CD4-positive, alpha-beta memory T cell (primary cell): ENCODE measurements at regions not wholly inside any gene's neighbourhood (a gene's known extent, or its start where the extent isn't known, plus 50 kb on each side); places are given as distances from the start of the nearest gene placed in this dataset.

Source experiments
- CTCF ChIA-PET: fragments of 350-600 bp; sonication (Branson Sonifier 250); formaldehyde crosslinking; loops from one replicate; lab custom pipeline; 2021; ENCODE audit warnings: inconsistent platforms; ENCODE audit not compliant: partially characterized antibody; lab: Charles Lee
- POLR2A ChIA-PET: fragments of 350-600 bp; sonication (Branson Sonifier 250); formaldehyde crosslinking; loops from one replicate; lab custom pipeline; 2021; ENCODE audit not compliant: partially characterized antibody; lab: Charles Lee
- DNase-seq, 5 donors: peaks; one replicate each; pipeline versions ENCODE4 v3.0.0 to v3.0.0-alpha.2; 2020 to 2022; ENCODE audit warnings: mixed read lengths in 1 of 5
- H3K27ac ChIP-seq: one replicate; pipeline ENCODE4 v1.7.0; 2013; ENCODE audit warnings: low read depth, low read length
- H3K27me3 ChIP-seq: 2 replicates; pipeline ENCODE4 v1.7.0; 2013; ENCODE audit warnings: mild to moderate bottlenecking, low read length, moderate library complexity; ENCODE audit not compliant: insufficient read depth
- H3K36me3 ChIP-seq: 2 replicates; pipeline ENCODE4 v1.7.0; 2013; ENCODE audit warnings: mild to moderate bottlenecking, low read length, moderate library complexity; ENCODE audit not compliant: insufficient read depth
- H3K4me1 ChIP-seq: 2 replicates; pipeline ENCODE4 v1.7.0; 2013; ENCODE audit warnings: mild to moderate bottlenecking, low read length, moderate library complexity; ENCODE audit not compliant: insufficient read depth
- H3K4me3 ChIP-seq, 2 donors: one replicate each; pipeline ENCODE4 v1.7.0; 2013; ENCODE audit warnings: low read length in 2 of 2, mild to moderate bottlenecking in 1 of 2
- H3K9me3 ChIP-seq, 2 donors: one replicate each; pipeline ENCODE4 v1.7.0; 2013; ENCODE audit warnings: low read length in 2 of 2, control low read depth in 1 of 2; ENCODE audit not compliant: control insufficient read depth in 1 of 2
- H3K27ac Mint-ChIP-seq, 7 donors: one replicate each; pipeline ENCODE4 v1.8.0; 2020 to 2021; ENCODE audit warnings: mixed read lengths in 7 of 7, mild to moderate bottlenecking in 6 of 7, inconsistent platforms in 3 of 7, moderate library complexity in 3 of 7
- H3K27me3 Mint-ChIP-seq, 2 donors: one replicate each; pipeline ENCODE4 v1.8.0; 2020 to 2021; ENCODE audit warnings: mixed read lengths in 2 of 2
- H3K36me3 Mint-ChIP-seq, 2 donors: one replicate each; pipeline ENCODE4 v1.8.0; 2020 to 2021; ENCODE audit warnings: mixed read lengths in 2 of 2, inconsistent platforms in 1 of 2, mild to moderate bottlenecking in 1 of 2
- H3K4me1 Mint-ChIP-seq, 4 donors: one replicate each; pipeline ENCODE4 v1.8.0; 2020 to 2021; ENCODE audit warnings: mixed read lengths in 4 of 4, mild to moderate bottlenecking in 1 of 4
- H3K4me3 Mint-ChIP-seq, 8 donors: one replicate each; pipeline ENCODE4 v1.8.0; 2020 to 2021; ENCODE audit warnings: mixed read lengths in 8 of 8, mild to moderate bottlenecking in 7 of 8, moderate library complexity in 6 of 8, inconsistent platforms in 3 of 8
- H3K9me3 Mint-ChIP-seq, 8 donors: one replicate each; pipeline ENCODE4 v1.8.0; 2020 to 2021; ENCODE audit warnings: mixed read lengths in 8 of 8, mild to moderate bottlenecking in 5 of 8, inconsistent platforms in 3 of 8, moderate library complexity in 1 of 8
- intact Hi-C: fragments of 100-400 bp; cut with micrococcal nuclease; formaldehyde crosslinking; loops from one replicate; pipeline ENCODE4 v1.15.1; 2023

- H3K4me1 Mint-ChIP-seq: peaks cover 0 to 1% (median 0%) of the 10 kb centered on the region in 4 donors
- Histone ChIP-seq H3K27ac (no peak overlapping the region), H3K9me3 (no peaks in the 10 kb centered on the region), H3K36me3 (no peaks in the 10 kb centered on the region), H3K4me1 (no peaks in the 10 kb centered on the region), H3K4me3 (no peak overlapping the region), H3K27me3 (no peaks in the 10 kb centered on the region)
- ChIA-PET CTCF (interaction anchor here (1.0 kb wide), 1 partner anchor 15 kb away, joined by 3 read pairs; no protein-coding TSS in a partner anchor), POLR2A (no interaction called here)
- no peak overlapping the region for H3K4me3 Mint-ChIP-seq
- H3K36me3 Mint-ChIP-seq: peaks cover 1 to 8% of the 10 kb centered on the region in 2 donors
- DNase-seq: no peak
- H3K9me3 Mint-ChIP-seq: peaks cover 0 to 28% (median 18%) of the 10 kb centered on the region in 8 donors
- intact Hi-C loops: no loop called here
- H3K27ac Mint-ChIP-seq: no peak overlapping the region
- peaks cover 7 to 17% of the 10 kb centered on the region in 2 donors for H3K27me3 Mint-ChIP-seq
Measured at GRCh38 chr5:135205632-135206349, 171.8 kb upstream of the PITX1 start.

GRCh38 chr5:135204151-135204600 is 170.1 kb upstream of the PITX1 start:
- intact Hi-C loops: no loop called here
- Mint-ChIP-seq H3K4me1 (peaks cover 0 to 1% (median 0%) of the 10 kb centered on the region in 4 donors), H3K9me3 (peaks cover 0 to 28% (median 18%) of the 10 kb centered on the region in 8 donors)

DNA sequence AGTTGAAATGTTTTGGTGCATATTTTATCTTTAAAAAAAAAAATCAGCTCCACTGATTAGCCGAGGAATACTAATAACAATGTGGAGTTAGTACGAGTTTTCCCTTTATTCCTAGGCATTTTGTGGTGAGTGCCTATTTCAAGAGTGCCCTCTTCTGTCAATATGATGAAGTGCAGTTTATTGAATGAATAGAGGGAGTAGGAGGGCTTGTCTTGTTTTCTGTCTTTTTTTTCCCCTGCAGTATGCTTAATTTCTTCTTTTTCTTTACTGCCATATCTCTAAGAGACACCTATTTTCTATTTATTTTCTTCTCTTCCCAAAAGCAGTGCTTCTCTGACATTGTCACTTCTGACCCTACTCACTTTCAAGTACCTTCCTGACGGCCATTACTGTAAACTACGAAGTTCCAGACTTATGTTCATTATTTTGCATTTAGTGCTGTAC is 169.6 kb upstream of the PITX1 start:
- no peaks in the 10 kb centered on the region for H3K4me1 ChIP-seq
- H3K36me3 Mint-ChIP-seq: peaks cover 1 to 8% of the 10 kb centered on the region in 2 donors
- ChIA-PET CTCF (no interaction called here), POLR2A (no interaction called here)
- no peak overlapping the region for H3K27ac Mint-ChIP-seq
- no peak overlapping the region for H3K27ac ChIP-seq
- no peaks in the 10 kb centered on the region for H3K27me3 ChIP-seq
- no peak overlapping the region for H3K4me3 ChIP-seq
- H3K4me3 Mint-ChIP-seq: no peak overlapping the region
- H3K9me3 Mint-ChIP-seq: peaks cover 0 to 28% (median 18%) of the 10 kb centered on the region in 8 donors
- peaks cover 12 to 16% of the 10 kb centered on the region in 2 donors for H3K27me3 Mint-ChIP-seq
- DNase-seq: no peak
- no peaks in the 10 kb centered on the region for H3K9me3 ChIP-seq
- intact Hi-C loops: no loop called here
- no peaks in the 10 kb centered on the region for H3K36me3 ChIP-seq
- H3K4me1 Mint-ChIP-seq: no peaks in the 10 kb centered on the region

More at GRCh38 chr5:135204151-135204600, 170.1 kb upstream of the PITX1 start:
- Mint-ChIP-seq H3K27me3 (peaks cover 12 to 17% of the 10 kb centered on the region in 2 donors), H3K36me3 (peaks cover 1 to 8% of the 10 kb centered on the region in 2 donors), H3K27ac (no peak overlapping the region), H3K4me3 (no peak overlapping the region)
- no peak for DNase-seq
- Histone ChIP-seq H3K36me3 (no peaks in the 10 kb centered on the region), H3K27me3 (no peaks in the 10 kb centered on the region), H3K27ac (no peak overlapping the region), H3K4me1 (no peaks in the 10 kb centered on the region), H3K4me3 (no peak overlapping the region), H3K9me3 (no peaks in the 10 kb centered on the region)
- POLR2A ChIA-PET: no interaction called here
- CTCF ChIA-PET: no interaction called here

DNA sequence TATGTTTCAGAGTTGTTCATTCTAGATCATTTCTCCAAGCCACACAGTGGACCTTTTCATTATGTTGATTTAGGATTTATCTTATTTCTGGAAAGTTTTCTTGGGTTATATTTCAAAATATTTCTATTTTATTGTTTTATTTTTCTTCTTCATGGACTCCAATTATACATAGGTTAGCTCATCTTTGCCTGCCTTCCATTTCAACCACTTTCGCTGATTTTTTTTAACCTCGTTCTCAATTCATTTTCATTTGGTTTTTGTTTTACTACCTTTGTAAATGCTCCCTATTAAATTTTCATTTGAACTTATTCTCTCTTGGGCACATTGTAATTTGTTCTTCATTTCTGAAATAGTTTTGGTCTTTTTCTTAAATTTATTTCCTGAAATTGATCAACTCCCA is 169.0 kb upstream of the PITX1 start:
- H3K27ac ChIP-seq: no peak overlapping the region
- DNase-seq: no peak
- H3K36me3 ChIP-seq: no peaks in the 10 kb centered on the region
- Mint-ChIP-seq H3K4me3 (no peak overlapping the region), H3K27me3 (peaks cover 12% of the 10 kb centered on the region in 2 donors), H3K36me3 (peaks cover 1 to 8% of the 10 kb centered on the region in 2 donors), H3K27ac (no peak overlapping the region), H3K9me3 (peaks cover 0 to 28% (median 18%) of the 10 kb centered on the region in 8 donors), H3K4me1 (no peaks in the 10 kb centered on the region)
- no peaks in the 10 kb centered on the region for H3K27me3 ChIP-seq
- H3K4me1 ChIP-seq: no peaks in the 10 kb centered on the region
- no peak overlapping the region for H3K4me3 ChIP-seq
- no peaks in the 10 kb centered on the region for H3K9me3 ChIP-seq
- ChIA-PET POLR2A (no interaction called here), CTCF (no interaction called here)
- intact Hi-C loops: no loop called here

DNA sequence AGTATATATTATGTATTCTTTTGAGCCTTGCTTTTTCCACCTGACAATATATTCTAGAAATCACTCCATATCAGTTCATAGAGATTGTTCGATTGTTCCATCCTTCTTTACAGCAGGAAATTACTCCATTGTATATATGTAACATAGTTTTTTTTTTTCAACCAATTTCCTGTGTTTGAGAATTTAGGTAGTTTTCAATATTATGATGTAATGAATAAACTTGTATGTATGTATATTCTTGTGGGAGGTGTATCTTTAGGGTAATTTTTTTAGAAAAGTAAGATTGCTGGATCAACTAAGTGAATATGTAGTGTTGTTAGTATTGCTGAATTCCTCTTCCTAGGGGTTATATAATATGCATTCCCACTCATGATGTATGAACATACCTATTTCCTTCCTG is 165.9 kb upstream of the PITX1 start:
- intact Hi-C loops: no loop called here
- no peak for DNase-seq
- Histone ChIP-seq H3K36me3 (no peaks in the 10 kb centered on the region), H3K27me3 (no peaks in the 10 kb centered on the region), H3K27ac (no peak overlapping the region), H3K4me3 (no peak overlapping the region), H3K9me3 (no peaks in the 10 kb centered on the region), H3K4me1 (no peaks in the 10 kb centered on the region)
- Mint-ChIP-seq H3K4me3 (no peak overlapping the region), H3K27me3 (peaks cover 12 to 20% of the 10 kb centered on the region in 2 donors), H3K4me1 (no peaks in the 10 kb centered on the region), H3K27ac (no peak overlapping the region), H3K9me3 (peaks cover 0 to 28% (median 19%) of the 10 kb centered on the region in 8 donors), H3K36me3 (peaks cover 1 to 12% of the 10 kb centered on the region in 2 donors)
- ChIA-PET CTCF (no interaction called here), POLR2A (no interaction called here)

GRCh38 chr5:135196483-135196882 is 162.5 kb upstream of the PITX1 start:
- H3K9me3 Mint-ChIP-seq: peaks cover 0 to 2% (median 0%) of the 10 kb centered on the region in 8 donors
- no peaks in the 10 kb centered on the region for H3K4me1 Mint-ChIP-seq
- no peaks in the 10 kb centered on the region for H3K9me3 ChIP-seq
- no peaks in the 10 kb centered on the region for H3K27me3 ChIP-seq
- H3K4me3 ChIP-seq: no peak overlapping the region
- no peak overlapping the region for H3K27ac ChIP-seq
- peaks cover 0 to 3% of the 10 kb centered on the region in 2 donors for H3K36me3 Mint-ChIP-seq
- CTCF ChIA-PET: no interaction called here
- intact Hi-C loops: no loop called here
- no peak overlapping the region for H3K4me3 Mint-ChIP-seq
- H3K36me3 ChIP-seq: no peaks in the 10 kb centered on the region
- H3K27ac Mint-ChIP-seq: no peak overlapping the region
- DNase-seq: no peak
- POLR2A ChIA-PET: no interaction called here
- H3K27me3 Mint-ChIP-seq: peaks cover 12 to 26% of the 10 kb centered on the region in 2 donors
- H3K4me1 ChIP-seq: no peaks in the 10 kb centered on the region

- CTCF ChIA-PET: no interaction called here
- peaks cover 0 to 2% (median 0%) of the 10 kb centered on the region in 8 donors for H3K9me3 Mint-ChIP-seq
Measured at GRCh38 chr5:135195270-135195608, 161.2 kb upstream of the PITX1 start.

More at GRCh38 chr5:135195270-135195608, 161.2 kb upstream of the PITX1 start:
- peaks cover 0 to 4% (median 0%) of the 10 kb centered on the region in 4 donors for H3K4me1 Mint-ChIP-seq
- Histone ChIP-seq H3K27ac (no peak overlapping the region), H3K4me1 (no peaks in the 10 kb centered on the region), H3K27me3 (no peaks in the 10 kb centered on the region), H3K4me3 (no peak overlapping the region), H3K9me3 (no peaks in the 10 kb centered on the region), H3K36me3 (no peaks in the 10 kb centered on the region)
- peaks cover 15 to 29% of the 10 kb centered on the region in 2 donors for H3K27me3 Mint-ChIP-seq
- DNase-seq: no peak
- intact Hi-C loops: no loop called here
- H3K4me3 Mint-ChIP-seq: no peak overlapping the region
- H3K36me3 Mint-ChIP-seq: peaks cover 0 to 3% of the 10 kb centered on the region in 2 donors
- POLR2A ChIA-PET: no interaction called here
- no peak overlapping the region for H3K27ac Mint-ChIP-seq
